HG02588 (cell line): ENCODE measurements at regions not wholly inside any gene's neighbourhood (a gene's known extent, or its start where the extent isn't known, plus 50 kb on each side); places are given as distances from the start of the nearest gene placed in this dataset.
"Not testable (repeated sequence)": the region's sequence is repeated elsewhere in the genome, so short reads cannot be mapped to it uniquely, and the experiment has no call there.

ENCODE experiments used
- ATAC-seq: cut with Tn5 transposase; IDR thresholded peaks from one replicate; pipeline ENCODE4 v1.9.1; 2021; ENCODE audit warnings: mild to moderate bottlenecking, moderate library complexity; ENCODE audit not compliant: unreplicated experiment

DNA sequence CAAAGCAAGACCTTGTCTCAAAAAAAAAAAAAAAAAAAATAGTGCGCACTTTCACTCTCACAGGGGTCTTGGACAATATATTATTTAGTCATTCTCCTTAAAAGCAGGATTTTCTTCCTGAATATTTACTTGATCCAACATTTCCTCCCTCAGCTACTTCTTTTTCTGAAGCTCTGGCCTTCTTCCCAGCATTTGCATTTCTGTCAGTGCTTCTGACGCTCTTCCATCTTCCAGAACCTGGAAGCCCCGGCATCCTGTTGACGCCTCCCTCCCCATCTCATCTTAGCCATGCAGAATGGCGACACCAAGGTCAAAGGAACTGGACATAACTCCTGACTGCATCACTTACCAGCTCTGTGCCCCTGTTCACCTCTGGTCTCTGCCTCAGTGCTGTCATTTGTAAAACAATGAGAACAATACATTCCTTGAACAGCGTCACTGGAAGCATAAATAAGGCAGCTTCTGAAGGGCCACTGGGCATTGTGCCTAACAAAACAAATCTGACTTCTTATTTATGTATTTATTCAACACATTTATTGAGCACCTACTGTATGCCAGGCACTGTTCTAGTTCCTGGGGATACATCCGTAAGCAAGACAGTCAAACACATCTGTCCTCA, 90.9 kb upstream of the MDM1 start:
- no peak for ATAC-seq

DNA sequence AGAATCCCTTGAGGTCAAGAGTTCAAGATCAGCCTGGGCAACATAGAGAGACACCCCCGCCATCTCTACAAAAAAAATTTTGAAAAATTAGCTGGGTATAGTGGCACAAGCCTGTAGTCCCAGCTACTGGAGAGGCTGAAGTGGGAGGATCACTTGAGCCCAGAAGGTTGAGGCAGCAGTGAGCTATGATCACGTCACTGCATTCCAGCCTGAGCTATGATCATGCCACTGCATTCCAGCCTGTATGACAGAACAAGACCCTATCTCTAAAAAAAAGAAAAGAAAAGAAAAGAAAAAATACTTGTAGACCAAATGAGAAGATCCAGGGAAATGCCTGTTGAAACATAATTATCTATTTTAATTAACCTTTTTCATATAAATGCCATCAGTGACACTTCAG, 93.8 kb upstream of the MDM1 start:
- ATAC-seq, result no peak

DNA sequence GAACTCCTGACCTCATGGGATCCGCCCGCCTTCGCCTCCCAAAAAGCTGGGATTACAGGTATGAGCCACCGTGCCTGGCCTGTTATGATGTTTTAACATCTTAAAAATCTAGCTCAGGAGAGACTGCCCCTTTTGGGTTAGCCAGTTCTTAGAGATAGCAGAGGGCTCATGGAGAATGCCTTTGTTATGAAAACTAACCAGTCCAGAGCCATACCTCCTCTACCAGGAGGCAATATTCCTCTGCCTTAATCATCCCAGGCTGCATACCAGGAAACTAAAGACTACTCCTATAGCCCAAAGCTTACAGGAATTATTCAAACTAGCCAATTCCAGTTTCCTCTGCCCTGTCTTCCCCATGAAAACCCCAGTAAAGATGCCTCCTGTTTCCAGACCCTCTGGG, 96.0 kb upstream of the MDM1 start:
- ATAC-seq, result no peak

DNA sequence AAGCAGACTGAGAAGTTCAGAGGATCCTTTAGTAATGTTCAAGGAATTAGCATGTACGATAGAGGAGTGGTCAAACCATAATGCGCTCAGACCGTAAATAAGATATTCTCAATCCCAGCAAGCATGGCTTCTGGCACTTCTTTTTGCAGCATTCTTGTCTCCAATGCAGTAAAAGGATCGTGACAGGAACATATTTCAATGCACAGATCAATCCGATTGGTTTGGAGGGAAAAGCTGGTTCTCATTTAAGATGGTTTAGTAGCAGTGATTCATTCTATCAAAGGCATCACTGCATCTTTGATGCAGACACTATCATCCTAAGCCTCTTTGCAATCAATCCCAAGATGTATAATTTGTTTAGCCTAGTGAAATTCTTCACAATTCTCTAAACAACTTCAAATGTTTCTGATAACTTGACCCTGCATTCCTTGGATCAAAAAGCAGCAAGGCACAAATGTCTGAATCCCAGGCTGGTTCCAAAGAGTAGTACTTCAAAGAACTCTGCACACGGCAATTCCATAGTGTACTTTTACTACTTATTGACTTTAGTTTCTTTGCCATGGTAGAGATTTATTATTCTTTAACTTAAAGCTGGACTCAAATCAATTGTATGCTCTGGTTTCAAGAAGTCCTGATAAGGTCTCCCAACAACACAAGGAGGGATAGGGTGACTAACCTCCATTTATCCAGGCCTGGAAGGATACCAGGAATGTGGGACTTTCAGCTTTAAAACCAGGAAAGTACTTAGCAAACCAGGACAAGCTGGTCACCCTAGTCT, 96.8 kb upstream of the MDM1 start:
- no peak for ATAC-seq

DNA sequence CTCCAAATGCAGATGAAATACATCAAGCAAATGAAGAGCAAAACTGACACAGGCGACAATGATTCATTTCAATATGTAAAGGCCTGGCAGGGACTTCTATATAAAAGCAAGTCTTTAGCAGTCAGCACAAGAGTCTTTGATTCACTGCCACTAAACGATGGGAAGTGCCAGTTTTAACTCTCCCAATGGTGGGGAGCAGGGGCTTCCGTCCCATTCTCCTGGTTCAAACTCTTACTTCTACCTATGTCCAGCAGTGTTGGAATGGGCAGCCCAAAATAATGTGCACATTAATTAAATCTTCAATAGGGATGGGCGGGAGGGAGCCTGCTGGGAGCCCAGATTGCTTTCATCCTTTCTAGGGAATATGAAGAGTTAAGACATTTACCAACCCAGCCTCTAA, 97.5 kb upstream of the MDM1 start:
- no peak for ATAC-seq

DNA sequence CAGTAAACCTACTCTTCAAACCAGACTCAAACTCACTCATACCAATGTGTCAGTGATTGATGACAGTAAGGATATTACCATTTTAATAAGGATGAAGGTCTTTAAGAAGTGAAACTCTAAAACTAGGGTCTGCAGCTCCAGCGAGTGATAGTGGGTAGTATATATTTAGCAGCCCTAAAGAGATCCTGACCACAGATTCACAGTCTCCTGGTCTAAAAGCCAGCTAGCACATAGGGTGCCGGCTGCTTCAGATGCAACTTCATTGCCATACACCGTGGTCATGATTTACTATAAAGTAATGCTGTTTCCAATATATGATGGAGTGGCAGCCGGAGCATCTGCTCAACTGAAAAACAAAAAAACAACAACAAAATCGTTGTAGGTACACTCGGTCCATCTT, 99.6 kb upstream of the MDM1 start:
- ATAC-seq, result no peak

DNA sequence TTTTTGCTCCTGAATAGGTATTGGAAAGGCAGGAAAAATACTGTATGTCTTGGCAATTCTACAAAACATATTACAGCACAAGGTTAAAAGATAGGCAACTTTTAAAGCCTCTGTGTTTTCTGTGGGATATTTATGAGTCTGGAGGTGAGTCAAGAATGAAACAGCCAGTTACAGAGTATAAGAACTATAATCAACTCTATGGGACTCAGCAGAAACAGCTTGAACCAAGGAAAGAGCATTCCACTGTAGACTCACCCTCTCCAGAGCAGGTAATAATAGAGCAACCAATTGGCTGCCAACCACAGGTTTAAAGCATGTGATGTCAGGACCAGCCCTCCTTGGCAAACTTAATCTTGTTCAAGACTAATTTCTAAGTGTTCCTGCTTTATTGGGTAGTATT, 100.5 kb upstream of the MDM1 start:
- no peak for ATAC-seq

DNA sequence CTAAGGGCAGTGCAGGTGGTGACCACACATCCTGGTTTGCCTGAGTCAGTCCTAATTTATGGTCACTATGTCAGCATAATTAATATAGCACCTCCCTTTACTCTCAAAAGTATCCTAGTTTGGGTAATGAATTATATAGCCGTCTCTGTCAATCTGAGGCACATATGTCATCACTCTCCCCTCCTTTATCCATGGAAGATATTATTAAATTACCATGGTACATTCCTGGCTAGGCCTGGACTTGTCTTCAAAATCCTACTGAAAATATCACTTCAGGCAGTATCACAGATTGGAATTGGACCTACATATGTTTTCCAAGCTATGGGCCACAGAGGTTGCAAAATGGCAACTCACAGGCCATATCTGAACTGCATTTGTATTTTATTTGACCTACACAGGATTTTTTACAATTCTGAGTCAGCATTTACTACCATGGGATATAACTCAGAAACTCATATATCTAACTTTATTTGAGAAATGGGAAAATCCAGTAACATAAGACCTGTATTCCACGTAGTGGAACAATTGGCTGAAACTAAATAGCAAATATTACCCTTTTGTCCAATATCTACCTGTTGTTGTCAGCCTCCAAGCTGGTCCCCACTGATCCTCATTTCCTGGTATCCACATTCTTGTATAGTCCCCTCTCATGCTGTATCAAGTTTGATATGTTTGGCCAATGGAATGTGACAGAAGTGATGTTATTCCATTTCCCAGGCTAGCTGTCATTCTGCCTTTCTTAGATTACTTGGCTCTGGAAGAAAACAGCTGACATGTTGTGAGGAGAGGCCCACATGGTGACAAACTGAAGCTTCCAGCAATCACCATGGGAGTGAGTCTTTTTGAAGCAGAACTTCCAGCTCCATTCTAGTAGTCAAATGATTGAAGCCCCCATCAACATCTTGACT, 102.5 kb upstream of the MDM1 start:
- ATAC-seq, result no peak

DNA sequence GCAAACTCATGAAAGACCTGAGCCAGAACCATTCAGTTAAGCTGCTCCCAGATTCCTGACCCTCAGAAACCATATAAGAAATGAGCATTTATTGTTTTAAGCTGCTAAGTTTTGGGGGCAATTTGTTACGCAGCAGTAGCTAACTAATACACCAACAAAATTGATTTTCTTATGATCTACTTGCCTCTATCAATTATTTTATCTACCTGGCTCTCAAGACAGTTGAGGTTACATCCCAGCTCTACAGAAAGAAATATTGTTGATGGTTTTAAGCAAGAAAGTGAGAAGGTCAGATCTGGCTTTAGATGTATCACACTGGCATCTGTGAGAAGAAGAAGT, 103.1 kb upstream of the MDM1 start:
- ATAC-seq, result no peak

DNA sequence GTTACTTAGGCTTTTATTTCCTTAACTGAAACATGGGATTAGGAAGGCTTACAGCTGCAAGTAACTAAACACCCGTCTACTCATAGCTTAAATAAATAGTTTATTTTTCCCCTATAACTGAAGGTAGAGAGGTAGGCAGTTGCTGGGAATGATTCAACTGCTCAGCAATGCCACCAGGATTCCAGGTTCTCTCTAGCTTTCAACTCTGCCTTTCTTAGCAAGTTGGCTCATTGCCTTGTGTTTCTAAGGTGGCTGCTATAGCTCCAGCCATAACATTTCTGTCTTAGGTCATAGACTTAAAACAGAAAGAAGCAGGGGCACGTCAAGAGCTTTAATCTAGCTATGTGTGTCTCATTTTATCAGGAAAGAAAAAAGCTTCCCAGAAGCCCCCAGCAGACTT, 103.7 kb upstream of the MDM1 start:
- ATAC-seq, result no peak

DNA sequence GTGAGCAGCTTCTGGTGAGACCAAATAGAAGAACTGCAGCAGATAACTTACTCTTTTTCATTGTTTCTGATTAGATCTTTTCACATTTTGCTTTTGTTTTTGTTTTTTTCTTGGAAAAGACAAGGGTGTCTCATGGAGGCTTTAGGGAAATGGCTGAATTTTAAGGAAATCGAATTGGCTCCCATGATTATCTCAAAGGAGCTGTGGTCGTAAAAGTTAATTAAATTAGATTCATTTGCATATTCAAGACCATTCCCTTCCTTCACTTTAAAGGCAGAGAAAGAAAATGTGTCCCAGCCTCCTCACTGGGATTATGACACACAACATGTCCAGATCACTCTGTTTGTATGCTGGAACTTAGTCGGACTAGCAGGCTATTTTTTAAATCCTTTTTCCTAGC, 106.4 kb upstream of the MDM1 start:
- ATAC-seq, result no peak

DNA sequence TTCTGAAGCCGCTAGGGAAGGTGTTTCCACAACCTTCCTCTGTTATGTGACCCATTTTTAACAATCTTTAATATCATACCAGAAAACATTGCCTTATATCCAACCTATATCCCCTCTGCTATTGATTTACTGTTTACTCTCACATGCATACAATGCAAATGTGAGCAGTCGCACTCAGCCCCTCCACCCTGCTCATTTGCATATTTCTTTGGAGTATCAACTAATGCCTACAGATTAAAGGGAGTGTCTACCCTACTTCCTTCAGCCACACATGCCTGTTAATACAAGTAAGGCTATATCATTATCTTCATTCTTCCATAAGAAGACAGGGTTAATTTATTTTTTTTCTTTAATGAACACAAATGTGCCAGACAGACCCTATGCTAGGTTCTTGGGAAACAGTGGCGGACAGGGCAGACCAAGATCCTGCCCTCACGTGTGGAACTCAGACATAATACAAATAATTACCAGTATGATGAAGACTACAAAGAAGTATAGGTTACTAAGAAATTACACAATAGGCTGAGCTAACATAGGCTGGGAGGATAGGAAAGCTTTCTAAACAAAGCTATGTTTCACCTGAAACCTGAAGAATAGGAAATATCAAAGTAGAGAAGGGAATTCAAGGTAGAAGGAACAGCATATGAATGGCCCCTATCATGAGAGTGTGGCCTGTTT, 107.3 kb upstream of the MDM1 start:
- ATAC-seq, result no peak

DNA sequence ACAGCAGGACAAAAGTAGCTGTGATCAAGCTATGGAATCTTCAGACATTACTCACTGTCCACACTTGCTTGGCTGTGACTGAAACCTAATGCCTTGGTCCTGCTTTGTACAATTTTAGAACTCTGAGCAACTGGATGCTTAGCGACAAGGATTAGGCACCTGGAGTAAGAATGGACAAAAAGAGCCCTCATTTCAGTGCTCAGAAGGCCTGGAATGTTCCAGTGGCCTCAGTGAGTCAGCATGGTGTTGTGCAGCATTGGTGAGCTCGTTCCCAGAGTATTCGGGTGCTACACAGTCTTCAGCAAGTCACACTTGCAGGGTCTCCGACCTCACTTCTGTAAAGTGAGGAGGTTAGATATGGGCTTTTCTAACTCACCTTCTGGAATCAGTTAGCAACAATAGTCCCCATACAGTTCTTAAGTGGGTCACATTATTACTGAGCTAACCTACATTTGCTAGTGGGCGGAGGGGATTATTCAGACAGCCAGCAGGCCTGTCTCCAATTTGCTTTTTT, 108.0 kb upstream of the MDM1 start:
- ATAC-seq, result no peak

DNA sequence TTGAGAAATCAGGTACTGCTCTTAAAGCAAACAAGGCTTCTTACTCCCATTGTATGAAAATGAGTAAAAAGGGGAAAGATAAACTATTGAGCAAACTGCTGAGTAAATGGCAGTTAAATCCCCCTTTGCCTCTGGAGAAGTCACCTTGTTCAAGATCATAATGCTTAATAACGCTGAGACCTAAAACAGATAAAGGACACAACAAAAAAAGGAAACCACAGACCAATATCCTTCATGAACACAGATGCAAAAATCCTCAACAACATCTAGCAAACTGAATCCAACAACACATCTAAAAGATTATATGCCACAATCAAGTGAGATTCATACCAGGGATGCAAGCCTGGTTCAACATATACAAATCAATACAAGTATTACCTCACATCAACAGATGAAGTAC, 109.0 kb upstream of the MDM1 start:
- no peak for ATAC-seq

DNA sequence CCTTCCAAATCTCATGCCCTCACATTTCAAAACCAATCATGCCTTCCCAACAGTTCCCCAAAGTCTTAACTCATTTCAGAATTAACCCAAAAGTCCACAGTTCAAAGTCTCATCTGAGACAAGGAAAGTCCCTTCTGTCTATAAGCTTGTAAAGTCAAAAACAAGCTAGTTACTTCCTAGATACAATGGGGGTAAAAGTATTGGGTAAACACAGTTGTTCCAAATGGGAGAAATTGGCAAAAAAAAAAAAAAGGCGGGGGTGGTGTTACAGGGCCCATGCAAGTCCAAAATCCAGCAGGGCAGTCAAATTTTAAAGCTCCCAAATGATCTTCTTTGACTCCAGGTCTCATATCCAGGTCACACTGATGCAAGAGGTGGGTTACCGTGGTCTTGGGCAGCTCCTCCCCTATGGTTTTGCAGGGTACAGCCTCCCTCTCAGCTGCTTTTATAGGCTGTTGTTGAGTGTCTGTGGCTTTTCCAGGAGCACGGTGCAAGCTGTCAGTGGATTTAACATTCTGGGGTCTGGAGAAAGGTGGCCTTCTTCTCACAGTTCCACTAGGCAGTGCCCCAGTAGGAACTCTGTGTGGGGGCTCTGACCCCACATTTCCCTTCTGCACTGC, 110.3 kb upstream of the MDM1 start:
- ATAC-seq, result not testable (repeated sequence)

DNA sequence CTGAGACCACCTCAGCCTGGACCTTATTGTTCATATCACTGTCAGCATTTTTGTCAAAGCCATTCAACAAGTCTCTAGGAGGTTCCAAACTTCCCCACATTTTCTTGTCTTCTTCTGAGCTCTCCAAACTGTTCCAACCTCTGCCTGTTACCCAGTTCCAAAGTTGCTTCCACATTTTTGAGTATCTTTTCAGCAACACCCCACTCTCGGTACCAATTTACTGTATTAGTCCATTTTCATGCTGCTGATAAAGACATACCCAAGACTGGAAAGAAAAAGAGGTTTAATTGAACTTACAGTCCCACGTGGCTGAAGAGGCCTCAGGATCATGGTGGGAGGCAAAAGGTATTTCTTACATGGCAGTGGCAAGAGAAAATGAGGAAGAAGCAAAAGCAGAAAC, 111.5 kb upstream of the MDM1 start:
- ATAC-seq, result not testable (repeated sequence)

DNA sequence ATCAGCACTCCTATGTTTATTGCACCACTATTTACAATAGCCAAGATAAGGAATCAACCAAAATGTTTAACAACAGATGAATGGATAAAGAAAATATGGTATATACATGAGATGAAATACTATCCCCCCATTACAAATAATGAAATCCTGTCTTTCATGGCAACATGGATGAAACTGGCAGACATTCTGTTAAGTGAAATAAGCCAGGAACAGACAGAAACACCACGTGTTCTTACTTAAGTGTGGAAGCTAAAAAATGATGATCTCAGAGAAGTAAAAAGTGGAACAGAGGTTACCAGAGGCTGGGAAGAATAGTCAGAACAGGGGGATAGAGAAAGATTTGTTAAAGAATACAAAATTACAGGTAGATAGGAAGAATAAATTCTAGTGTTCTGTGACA, 113.7 kb upstream of the MDM1 start:
- no peak for ATAC-seq

DNA sequence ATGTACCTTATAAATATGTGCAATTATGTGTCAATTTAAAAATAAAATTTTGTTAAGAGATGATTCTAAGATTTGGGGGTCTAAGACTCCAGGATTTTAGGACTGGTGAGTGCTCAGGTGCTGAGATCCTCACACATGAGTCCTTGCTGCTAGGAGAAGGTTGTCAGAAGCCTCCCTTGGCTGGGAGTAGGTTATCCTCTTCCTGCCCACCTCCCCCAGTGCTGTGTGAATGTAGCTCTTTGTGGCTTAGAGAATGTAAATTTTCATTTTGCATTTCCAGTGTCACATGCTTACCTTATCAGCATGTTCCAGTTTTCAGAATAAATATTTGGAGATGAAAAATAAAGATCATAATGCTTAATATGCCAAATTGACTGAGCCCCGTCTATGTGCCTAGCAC, 114.2 kb upstream of the MDM1 start:
- no peak for ATAC-seq

DNA sequence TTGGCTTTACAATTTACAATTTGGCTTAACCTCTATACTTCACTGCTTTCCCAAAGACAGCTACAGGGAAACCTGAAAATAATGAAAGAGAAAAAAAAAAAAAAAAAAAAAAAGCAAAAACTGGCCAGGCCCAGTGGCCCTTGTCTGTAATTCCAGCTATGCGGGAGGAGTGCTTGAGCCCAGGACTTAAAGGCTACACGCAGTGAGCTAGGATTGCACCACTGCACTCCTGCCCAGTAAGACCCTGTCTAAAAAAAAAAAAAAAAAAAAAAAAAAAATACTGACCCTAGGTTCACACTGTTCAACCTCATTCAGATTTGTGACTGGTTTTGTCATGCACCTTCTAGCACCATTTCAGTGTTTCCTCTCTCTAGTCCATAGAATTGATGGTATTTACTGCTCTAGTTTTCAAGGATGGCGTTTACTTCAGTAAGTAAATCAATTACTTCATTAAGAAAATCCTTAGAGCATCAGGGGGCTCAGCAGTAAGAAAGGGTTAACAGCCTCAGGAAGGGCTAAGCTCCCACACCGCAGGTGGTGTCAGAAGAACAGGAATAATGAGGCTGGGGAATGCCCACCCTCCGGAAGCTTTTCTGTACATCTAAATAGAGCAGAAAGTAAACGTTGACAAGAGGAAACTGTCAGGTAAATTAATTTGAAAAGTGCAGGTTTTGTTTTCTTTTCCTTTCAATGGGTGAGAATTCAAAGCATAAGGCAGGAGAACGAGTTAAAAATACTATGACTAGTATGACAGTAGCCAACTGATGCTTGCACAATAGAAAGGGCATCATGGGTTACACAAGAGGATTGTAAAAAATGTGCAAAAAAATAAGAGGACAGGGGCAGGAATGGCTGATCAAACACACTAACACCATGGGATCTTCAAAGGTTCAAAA, 115.0 kb upstream of the MDM1 start:
- ATAC-seq, result no peak

DNA sequence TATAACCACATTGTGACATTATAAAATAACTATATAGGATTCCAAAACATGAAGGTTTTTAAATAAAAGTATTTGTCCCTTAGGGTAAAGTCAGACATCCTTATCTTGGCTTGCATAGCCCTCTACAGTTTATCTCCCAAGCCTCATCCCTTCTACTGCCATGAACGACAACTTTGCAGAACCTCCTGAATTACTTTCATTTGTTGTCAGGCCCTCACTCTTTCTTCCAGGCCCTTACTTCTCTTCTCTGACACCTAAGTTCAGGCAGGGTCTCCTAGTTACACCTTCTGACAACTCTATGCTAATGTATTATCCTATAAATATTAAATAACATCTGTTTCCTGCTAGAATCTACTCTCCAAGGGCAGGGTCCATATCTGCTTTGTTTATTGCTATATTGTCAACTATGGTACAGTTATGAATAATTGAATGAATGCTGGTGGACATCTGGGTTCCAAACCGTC, 115.7 kb upstream of the MDM1 start:
- no peak for ATAC-seq
